Duodenal mucosa (tissue), 2 donors: ENCODE measurements at regions not wholly inside any gene's neighbourhood (a gene's known extent, or its start where the extent isn't known, plus 50 kb on each side); places are given as distances from the start of the nearest gene placed in this dataset.
"Not testable (repeated sequence)": the region's sequence is repeated elsewhere in the genome, so short reads cannot be mapped to it uniquely, and the experiment has no call there.

Experiments
- H3K27ac ChIP-seq: one replicate; pipeline ENCODE4 v1.7.0; 2013; ENCODE audit warnings: low read depth, low read length
- H3K27me3 ChIP-seq, 2 donors: one replicate each; pipeline ENCODE4 v1.7.0; 2013; ENCODE audit warnings: low read length in 2 of 2, control low read depth in 1 of 2; ENCODE audit not compliant: insufficient read depth in 2 of 2, control insufficient read depth in 1 of 2
- H3K36me3 ChIP-seq, 2 donors: one replicate each; pipeline ENCODE4 v1.7.0; 2013; ENCODE audit warnings: low read length in 2 of 2, control low read depth in 1 of 2; ENCODE audit not compliant: insufficient read depth in 2 of 2, control insufficient read depth in 1 of 2
- H3K4me1 ChIP-seq, 2 donors: one replicate each; pipeline ENCODE4 v1.7.0; 2013; ENCODE audit warnings: low read length in 2 of 2, control low read depth in 1 of 2; ENCODE audit not compliant: insufficient read depth in 2 of 2, control insufficient read depth in 1 of 2
- H3K4me3 ChIP-seq, 2 donors: one replicate each; pipeline ENCODE4 v1.7.0; 2013; ENCODE audit warnings: low read length in 2 of 2, low read depth in 1 of 2
- H3K9ac ChIP-seq, 2 donors: one replicate each; pipeline ENCODE4 v1.7.0; 2013; ENCODE audit warnings: low read length in 2 of 2, low read depth in 1 of 2
- H3K9me3 ChIP-seq, 2 donors: one replicate each; pipeline ENCODE4 v1.7.0; 2013; ENCODE audit warnings: low read length in 2 of 2, control low read depth in 1 of 2; ENCODE audit not compliant: control insufficient read depth in 1 of 2

- Histone ChIP-seq H3K9ac (no peak overlapping the region), H3K4me1 (no peaks in the 10 kb centered on the region), H3K27me3 (no peaks in the 10 kb centered on the region), H3K9me3 (peaks cover 4 to 20% of the 10 kb centered on the region in 2 donors), H3K36me3 (no peaks in the 10 kb centered on the region), H3K4me3 (no peak overlapping the region), H3K27ac (no peak overlapping the region)
Measured at GRCh38 chr4:33116871-33117270, 2396.7 kb downstream of the PCDH7 start.

GRCh38 chr4:33126002-33126401, 2405.8 kb downstream of the PCDH7 start:
- H3K4me1 ChIP-seq = no peaks in the 10 kb centered on the region
- no peak overlapping the region for H3K4me3 ChIP-seq
- H3K27me3 ChIP-seq = no peaks in the 10 kb centered on the region
- no peaks in the 10 kb centered on the region for H3K36me3 ChIP-seq
- no peak overlapping the region for H3K9ac ChIP-seq
- H3K27ac ChIP-seq = no peak overlapping the region
- no peaks in the 10 kb centered on the region for H3K9me3 ChIP-seq

GRCh38 chr4:33130662-33131061, 2410.5 kb downstream of the PCDH7 start:
- H3K9ac ChIP-seq, H3K4me3 ChIP-seq, H3K27ac ChIP-seq, H3K27me3 ChIP-seq, H3K4me1 ChIP-seq, H3K9me3 ChIP-seq, H3K36me3 ChIP-seq: not testable (repeated sequence)

GRCh38 chr4:33133723-33134122, 2413.6 kb downstream of the PCDH7 start:
- no peak overlapping the region for H3K9ac ChIP-seq
- no peak overlapping the region for H3K4me3 ChIP-seq
- H3K27ac ChIP-seq = no peak overlapping the region
- H3K27me3 ChIP-seq = no peaks in the 10 kb centered on the region
- H3K4me1 ChIP-seq = no peaks in the 10 kb centered on the region
- no peaks in the 10 kb centered on the region for H3K36me3 ChIP-seq
- H3K9me3 ChIP-seq = peaks cover 0 to 10% of the 10 kb centered on the region in 2 donors

GRCh38 chr4:33134366-33134765, 2414.2 kb downstream of the PCDH7 start:
- Histone ChIP-seq H3K9ac (no peak overlapping the region), H3K27me3 (no peaks in the 10 kb centered on the region), H3K27ac (no peak overlapping the region), H3K9me3 (peaks cover 0 to 12% of the 10 kb centered on the region in 2 donors), H3K36me3 (no peaks in the 10 kb centered on the region), H3K4me3 (no peak overlapping the region), H3K4me1 (no peaks in the 10 kb centered on the region)

GRCh38 chr4:33149658-33150524, 2429.7 kb downstream of the PCDH7 start:
- H3K4me1 ChIP-seq = no peaks in the 10 kb centered on the region
- no peaks in the 10 kb centered on the region for H3K9me3 ChIP-seq
- no peaks in the 10 kb centered on the region for H3K36me3 ChIP-seq
- no peaks in the 10 kb centered on the region for H3K27me3 ChIP-seq
- no peak overlapping the region for H3K27ac ChIP-seq
- no peak overlapping the region for H3K9ac ChIP-seq
- H3K4me3 ChIP-seq = no peak overlapping the region

- H3K4me3 ChIP-seq = no peak overlapping the region
- H3K9me3 ChIP-seq = no peaks in the 10 kb centered on the region
- no peaks in the 10 kb centered on the region for H3K4me1 ChIP-seq
- no peak overlapping the region for H3K27ac ChIP-seq
- H3K27me3 ChIP-seq = no peaks in the 10 kb centered on the region
- no peaks in the 10 kb centered on the region for H3K36me3 ChIP-seq
- H3K9ac ChIP-seq = no peak overlapping the region
Measured at GRCh38 chr4:33150525-33150910, 2430.3 kb downstream of the PCDH7 start.

GRCh38 chr4:33160126-33160525, 2440.0 kb downstream of the PCDH7 start:
- Histone ChIP-seq H3K4me1 (no peaks in the 10 kb centered on the region), H3K4me3 (no peak overlapping the region), H3K9me3 (peaks cover 3% of the 10 kb centered on the region in 2 donors), H3K27ac (no peak overlapping the region), H3K9ac (no peak overlapping the region), H3K27me3 (no peaks in the 10 kb centered on the region), H3K36me3 (no peaks in the 10 kb centered on the region)

- Histone ChIP-seq H3K4me1 (no peaks in the 10 kb centered on the region), H3K4me3 (no peak overlapping the region), H3K27ac (no peak overlapping the region), H3K27me3 (no peaks in the 10 kb centered on the region), H3K9me3 (peaks cover 2 to 3% of the 10 kb centered on the region in 2 donors), H3K36me3 (no peaks in the 10 kb centered on the region), H3K9ac (no peak overlapping the region)
Measured at GRCh38 chr4:33161202-33161601, 2441.0 kb downstream of the PCDH7 start.

- Histone ChIP-seq H3K27ac (no peak overlapping the region), H3K27me3 (no peaks in the 10 kb centered on the region), H3K9me3 (peaks cover 0 to 3% of the 10 kb centered on the region in 2 donors), H3K36me3 (no peaks in the 10 kb centered on the region), H3K4me1 (no peaks in the 10 kb centered on the region), H3K4me3 (no peak overlapping the region), H3K9ac (no peak overlapping the region)
Measured at GRCh38 chr4:33162122-33162521, 2442.0 kb downstream of the PCDH7 start.
